GM18519 (cell line): ENCODE measurements at regions not wholly inside any gene's neighbourhood (a gene's known extent, or its start where the extent isn't known, plus 50 kb on each side); places are given as distances from the start of the nearest gene placed in this dataset.
"Not testable (repeated sequence)": the region's sequence is repeated elsewhere in the genome, so short reads cannot be mapped to it uniquely, and the experiment has no call there.

Experiments used
- ATAC-seq: cut with Tn5 transposase; IDR thresholded peaks from one replicate; pipeline ENCODE4 v1.9.1; 2021; ENCODE audit warnings: mild to moderate bottlenecking, moderate library complexity; ENCODE audit not compliant: unreplicated experiment, low FRiP score

- no peak for ATAC-seq
Observed at GRCh38 chr3:115204475-115204874, 57.4 kb upstream of the ZBTB20 start.

- no peak for ATAC-seq
Observed at GRCh38 chr3:115208066-115208750, 61.1 kb upstream of the ZBTB20 start.

- no peak for ATAC-seq
Observed at GRCh38 chr3:115211810-115212492, 64.9 kb upstream of the ZBTB20 start.

- ATAC-seq: no peak
Observed at GRCh38 chr3:115212615-115213014, 65.5 kb upstream of the ZBTB20 start.

GRCh38 chr3:115213052-115213451 lies 66.0 kb upstream of the ZBTB20 start:
- ATAC-seq: not testable (repeated sequence)

- no peak for ATAC-seq
Observed at GRCh38 chr3:115217292-115217677, 70.2 kb upstream of the ZBTB20 start.

GRCh38 chr3:115217678-115218451 lies 70.8 kb upstream of the ZBTB20 start:
- ATAC-seq: no peak

- ATAC-seq: no peak
Observed at GRCh38 chr3:115218859-115219258, 71.8 kb upstream of the ZBTB20 start.

GRCh38 chr3:115224687-115225086 lies 77.6 kb upstream of the ZBTB20 start:
- ATAC-seq: no peak

GRCh38 chr3:115226844-115227445 lies 79.9 kb upstream of the ZBTB20 start:
- ATAC-seq: no peak

- ATAC-seq: no peak
Observed at GRCh38 chr3:115227461-115227860, 80.4 kb upstream of the ZBTB20 start.

GRCh38 chr3:115228266-115228665 lies 81.2 kb upstream of the ZBTB20 start:
- ATAC-seq: no peak

- ATAC-seq: no peak
Observed at GRCh38 chr3:115232167-115232566, 85.1 kb upstream of the ZBTB20 start.

- no peak for ATAC-seq
Observed at GRCh38 chr3:115233021-115233420, 85.9 kb upstream of the ZBTB20 start.

- no peak for ATAC-seq
Observed at GRCh38 chr3:115236496-115236895, 89.4 kb upstream of the ZBTB20 start.

- no peak for ATAC-seq
Observed at GRCh38 chr3:115239717-115240116, 92.6 kb upstream of the ZBTB20 start.

GRCh38 chr3:115244350-115244749 lies 97.3 kb upstream of the ZBTB20 start:
- ATAC-seq: no peak

- no peak for ATAC-seq
Observed at GRCh38 chr3:115245438-115245837, 98.3 kb upstream of the ZBTB20 start.

- no peak for ATAC-seq
Observed at GRCh38 chr3:115245899-115246298, 98.8 kb upstream of the ZBTB20 start.

GRCh38 chr3:115246461-115247020 lies 99.5 kb upstream of the ZBTB20 start:
- ATAC-seq: no peak

GRCh38 chr3:115248274-115248673 lies 101.2 kb upstream of the ZBTB20 start:
- no peak for ATAC-seq
